ENCODE measurements at regions not wholly inside any gene's neighbourhood (a gene's known extent, or its start where the extent isn't known, plus 50 kb on each side); places are given as distances from the start of the nearest gene placed in this dataset.

- Histone ChIP-seq H3K9me3 (peaks cover 0 to 9% (median 7%) of the 10 kb centered on the region in 8 donors), H3K36me3 (peaks cover 0 to 33% (median 0%) of the 10 kb centered on the region in 6 donors), H3K27ac (no peak overlapping the region), H3K4me3 (no peak overlapping the region), H3K4me1 (no peaks in the 10 kb centered on the region), H3K27me3 (replicated peaks in 1 of 7) (no peaks in the 10 kb centered on the region)
- intact Hi-C loops (cut with DNase I; ENCODE audit: low total_unique reads) = no loop called here
- no peak for DNase-seq
- TF ChIP-seq POLR2A (IDR thresholded peaks at IDR 0.05) = no peak
- TF ChIP-seq CTCF (IDR thresholded peaks at IDR 0.05 in 8 of 11, conservative IDR thresholded peaks at IDR 0.05 in 3 of 11) = no peak
- no peak for TF ChIP-seq POLR2AphosphoS5 (IDR thresholded peaks at IDR 0.05)
- 79 to 95% (median 83%) methylated on average over 6 of the region's 6 CpGs for WGBS, 5 donors
Observed at GRCh38 chr2:186433040-186433439, 53.0 kb upstream of the ZC3H15 start.

- DNase-seq = no peak
- WGBS, 5 donors = 89 to 97% (median 94%) methylated on average over 7 of the region's 7 CpGs
- intact Hi-C loops (cut with DNase I; ENCODE audit: low total_unique reads) = no loop called here
- Histone ChIP-seq H3K4me3 (no peak overlapping the region), H3K36me3 (peaks cover 0 to 36% (median 0%) of the 10 kb centered on the region in 6 donors), H3K27me3 (replicated peaks in 1 of 7) (no peaks in the 10 kb centered on the region), H3K9me3 (peaks cover 0 to 16% (median 10%) of the 10 kb centered on the region in 8 donors), H3K27ac (no peak overlapping the region), H3K4me1 (no peaks in the 10 kb centered on the region)
- TF ChIP-seq CTCF (IDR thresholded peaks at IDR 0.05 in 8 of 11, conservative IDR thresholded peaks at IDR 0.05 in 3 of 11) (no peak), POLR2AphosphoS5 (IDR thresholded peaks at IDR 0.05) (no peak), POLR2A (IDR thresholded peaks at IDR 0.05) (no peak)
Observed at GRCh38 chr2:186433777-186434432, 52.2 kb upstream of the ZC3H15 start.

Small RNA genes lying in the stretch of these regions (small RNA-seq; reads per million reads assigned to genes)
- gene AC104058.1 = 0 reads per million in 4 donors

Measured in spleen (tissue), 11 donors.